SK-N-SH (cell line): ENCODE measurements at regions not wholly inside any gene's neighbourhood (a gene's known extent, or its start where the extent isn't known, plus 50 kb on each side); places are given as distances from the start of the nearest gene placed in this dataset.

Experiments used
- CTCF ChIA-PET: fragments of 300-600, 350-600 bp; formaldehyde crosslinking; extraction: SDS; loops from one replicate; lab custom pipeline; 2021; lab: Yijun Ruan, JAX
- POLR2A ChIA-PET: fragments of 350-600 bp; sonication (Branson Sonifier 250); formaldehyde crosslinking; extraction: SDS; loops from one replicate; lab custom pipeline; 2020; ENCODE audit warnings: antibody characterized with exemption, inconsistent platforms; lab: Yijun Ruan, JAX
- DNase-seq: peaks from one replicate; pipeline ENCODE4 v3.0.0; 2012
- H2AFZ ChIP-seq: fragments of 200-600 bp; sonication (generic); 2 replicates; pipeline ENCODE4 v1.8.1; 2016; ENCODE audit warnings: antibody characterized with exemption, mild to moderate bottlenecking, low read depth
- H3F3A ChIP-seq: fragments of 200-600 bp; sonication (generic); replicated peaks from 2 replicates; pipeline ENCODE3; 2016; ENCODE audit warnings: antibody characterized with exemption, mild to moderate bottlenecking; ENCODE audit not compliant: insufficient read depth
- H3K27ac ChIP-seq, 2 experiments: fragments of 200-500 bp in 1 of 2; fragments of 200-600 bp in 1 of 2; sonication (Bioruptor generic) in 1 of 2; sonication (generic), shearing (Covaris generic) in 1 of 2; 2 replicates each; pipeline versions ENCODE4 v1.5.1 to v1.6.1; 2014 to 2016; ENCODE audit warnings: low read depth in 2 of 2, inconsistent platforms in 1 of 2, low read length in 1 of 2, mild to moderate bottlenecking in 1 of 2, mixed read lengths in 1 of 2
- H3K27me3 ChIP-seq: fragments of 200-600 bp; sonication (generic), shearing (Covaris generic); 2 replicates; pipeline ENCODE4 v1.6.1; 2016; ENCODE audit warnings: mixed run types; ENCODE audit not compliant: insufficient read depth
- H3K36me3 ChIP-seq, 2 experiments: fragments of 200-500 bp in 1 of 2; fragments of 200-600 bp in 1 of 2; sonication (Bioruptor generic) in 1 of 2; sonication (generic) in 1 of 2; replicated peaks in 1 of 2; 2 replicates each; pipeline versions ENCODE3 to v1.5.1; 2014 to 2016; ENCODE audit warnings: low read length in 1 of 2, mild to moderate bottlenecking in 1 of 2; ENCODE audit not compliant: insufficient read depth in 2 of 2, control insufficient read depth in 1 of 2
- H3K4me1 ChIP-seq, 2 experiments: fragments of 200-500 bp in 1 of 2; fragments of 200-600 bp in 1 of 2; sonication (Bioruptor generic) in 1 of 2; sonication (generic), shearing (Covaris generic) in 1 of 2; 2 replicates each; pipeline versions ENCODE4 v1.5.1 to v1.6.1; 2014 to 2016; ENCODE audit warnings: low read depth in 1 of 2, low read length in 1 of 2, mixed run types in 1 of 2; ENCODE audit not compliant: insufficient read depth in 2 of 2, control insufficient read depth in 1 of 2
- H3K4me2 ChIP-seq: fragments of 200-600 bp; sonication (generic), shearing (Covaris generic); 2 replicates; pipeline ENCODE4 v1.6.1; 2017; ENCODE audit warnings: mixed run types
- H3K4me3 ChIP-seq, 2 experiments: fragments of 200-500 bp in 1 of 2; fragments of 200-600 bp in 1 of 2; sonication (Bioruptor generic) in 1 of 2; sonication (generic), shearing (Covaris generic) in 1 of 2; 2 replicates each; pipeline versions ENCODE4 v1.5.1 to v1.8.1; 2014 to 2016; ENCODE audit warnings: low read depth in 2 of 2, inconsistent platforms in 1 of 2, low read length in 1 of 2, mild to moderate bottlenecking in 1 of 2, mixed read lengths in 1 of 2, moderate library complexity in 1 of 2
- H3K79me2 ChIP-seq: fragments of 200-600 bp; sonication (generic); 2 replicates; pipeline ENCODE4 v1.8.1; 2017; ENCODE audit warnings: mild to moderate bottlenecking; ENCODE audit not compliant: insufficient read depth
- H3K9ac ChIP-seq: fragments of 200-600 bp; sonication (generic); 2 replicates; pipeline ENCODE4 v1.6.1; 2017; ENCODE audit warnings: mixed run types
- H3K9me2 ChIP-seq: fragments of 200-600 bp; sonication (generic); 2 replicates; pipeline ENCODE4 v1.6.1; 2017; ENCODE audit warnings: mixed run types
- H3K9me3 ChIP-seq: fragments of 200-600 bp; sonication (generic); 2 replicates; pipeline ENCODE4 v1.6.1; 2017; ENCODE audit warnings: mixed run types, mild to moderate bottlenecking, moderate library complexity
- H4K20me1 ChIP-seq: fragments of 200-600 bp; sonication (generic); 2 replicates; pipeline ENCODE4 v1.6.1; 2017; ENCODE audit warnings: mild to moderate bottlenecking, mixed run types; ENCODE audit not compliant: insufficient read depth
- CHD2 ChIP-seq: fragments of 150-350 bp; IDR thresholded peaks from 2 replicates; pipeline ENCODE4 v1.6.1; 2018; ENCODE audit warnings: low read length; ENCODE audit not compliant: partially characterized antibody
- ELF1 ChIP-seq: IDR thresholded peaks from 2 replicates; pipeline ENCODE4 v1.4.0; 2012
- EP300 ChIP-seq, 2 experiments: IDR thresholded peaks; 2 replicates each; pipeline versions ENCODE4 v1.4.0 to v1.6.1; 2012; ENCODE audit warnings: borderline replicate concordance in 1 of 2, low read depth in 1 of 2, low read length in 1 of 2
- EZH2phosphoT487 ChIP-seq: fragments of 200-600 bp; sonication (generic); IDR thresholded peaks from 2 replicates; pipeline ENCODE4 v1.6.1; 2017; ENCODE audit warnings: low read depth, mixed run types, mild to moderate bottlenecking, antibody characterized with exemption, moderate library complexity, borderline replicate concordance
- FOXJ3 ChIP-seq: sonication (generic); formaldehyde crosslinking; IDR thresholded peaks from 2 replicates; pipeline ENCODE4 v1.5.1; 2020; ENCODE audit warnings: mild to moderate bottlenecking, missing genetic modification reagents
- GABPA ChIP-seq: IDR thresholded peaks from 2 replicates; pipeline ENCODE4 v1.4.0; 2012; ENCODE audit warnings: low read depth, mild to moderate bottlenecking
- GATA2 ChIP-seq: sonication (generic); formaldehyde crosslinking; IDR thresholded peaks from 2 replicates; pipeline ENCODE4 v1.5.0; 2020; ENCODE audit warnings: mild to moderate bottlenecking, missing genetic modification reagents
- JUND ChIP-seq: IDR thresholded peaks from 2 replicates; pipeline ENCODE4 v1.4.0; 2012
- MXI1 ChIP-seq: IDR thresholded peaks from 2 replicates; pipeline ENCODE4 v1.6.1; 2012; ENCODE audit warnings: mild to moderate bottlenecking, low read depth, low read length, improper control_type of control experiment
- POLR2AphosphoS5 ChIP-seq: IDR thresholded peaks from 2 replicates; pipeline ENCODE4 v1.6.1; 2012; ENCODE audit warnings: low read depth, low read length
- RCOR1 ChIP-seq: fragments of 150-350 bp; IDR thresholded peaks from 2 replicates; pipeline ENCODE4 v1.6.1; 2017; ENCODE audit warnings: antibody characterized with exemption, low read length
- RFX5 ChIP-seq: IDR thresholded peaks from 2 replicates; pipeline ENCODE4 v1.6.1; 2012; ENCODE audit warnings: mild to moderate bottlenecking, improper control_type of control experiment, low read length
- RXRA ChIP-seq: IDR thresholded peaks from 2 replicates; pipeline ENCODE4 v1.4.0; 2012; ENCODE audit warnings: low read depth, mild to moderate bottlenecking, borderline replicate concordance
- SIN3A ChIP-seq: IDR thresholded peaks from 2 replicates; pipeline ENCODE4 v1.6.1; 2012; ENCODE audit warnings: low read depth, mild to moderate bottlenecking, low read length, moderate library complexity, borderline replicate concordance
- TAF1 ChIP-seq: IDR thresholded peaks from 2 replicates; pipeline ENCODE4 v1.6.1; 2012; ENCODE audit warnings: low read depth, mild to moderate bottlenecking, low read length, moderate library complexity, borderline replicate concordance
- TCF12 ChIP-seq: IDR thresholded peaks from 2 replicates; pipeline ENCODE4 v1.4.0; 2012
- TEAD4 ChIP-seq: IDR thresholded peaks from 2 replicates; pipeline ENCODE4 v1.4.0; 2012; ENCODE audit warnings: mild to moderate bottlenecking, borderline replicate concordance; ENCODE audit not compliant: insufficient read depth
- YY1 ChIP-seq: IDR thresholded peaks from 2 replicates; pipeline ENCODE4 v1.4.0; 2012; ENCODE audit warnings: low read depth, mild to moderate bottlenecking
- WGBS: methylation state at CpG from one replicate; pipeline ENCODE4 v1.1.6; 2017; ENCODE audit warnings: low lambda C conversion rate; 5-methylcytosine and 5-hydroxymethylcytosine counted together
- TF ChIP-seq, protein P1 (sequence below): IDR thresholded peaks from 2 replicates; pipeline ENCODE4; 2012
- TF ChIP-seq, protein P2 (sequence below): fragments of 200-600 bp; sonication (generic); IDR thresholded peaks from 2 replicates; pipeline ENCODE4 v1.6.1; 2017; ENCODE audit warnings: antibody characterized with exemption, mild to moderate bottlenecking, moderate library complexity
- TF ChIP-seq, protein P3 (sequence below): fragments of 150-350 bp; IDR thresholded peaks from 2 replicates; pipeline ENCODE4 v1.6.1; 2016; ENCODE audit warnings: mild to moderate bottlenecking, low read depth, low read length
- TF ChIP-seq, protein P4 (sequence below): fragments of 150-350 bp; IDR thresholded peaks from 2 replicates; pipeline ENCODE4 v1.6.1; 2017; ENCODE audit warnings: antibody characterized with exemption, low read length, low read depth, borderline replicate concordance
- TF ChIP-seq, protein P5 (sequence below): IDR thresholded peaks from 2 replicates; pipeline ENCODE4 v1.4.0; 2012; ENCODE audit warnings: low read depth

DNA sequence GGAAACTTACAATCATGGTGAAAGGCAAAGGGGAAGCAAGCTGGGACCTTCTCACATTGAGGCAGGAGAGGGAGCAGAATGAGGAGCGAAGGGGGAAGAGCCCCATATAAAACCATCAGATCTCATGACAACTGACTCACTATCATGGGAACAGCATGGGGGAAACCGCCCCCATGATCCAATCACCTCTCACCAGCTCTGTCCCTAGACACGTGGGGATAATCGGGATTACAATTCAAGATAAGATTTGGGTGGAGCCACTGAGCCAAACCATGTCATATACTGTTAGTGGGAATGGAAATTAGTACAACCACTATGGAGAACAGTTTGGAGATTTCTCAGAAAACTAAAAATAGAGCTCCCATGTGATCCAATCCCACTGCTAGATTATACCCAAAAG is 163.7 kb downstream of the MANEA start (continued):
- no peak for TF ChIP-seq RXRA
- TF ChIP-seq, protein P1, sequence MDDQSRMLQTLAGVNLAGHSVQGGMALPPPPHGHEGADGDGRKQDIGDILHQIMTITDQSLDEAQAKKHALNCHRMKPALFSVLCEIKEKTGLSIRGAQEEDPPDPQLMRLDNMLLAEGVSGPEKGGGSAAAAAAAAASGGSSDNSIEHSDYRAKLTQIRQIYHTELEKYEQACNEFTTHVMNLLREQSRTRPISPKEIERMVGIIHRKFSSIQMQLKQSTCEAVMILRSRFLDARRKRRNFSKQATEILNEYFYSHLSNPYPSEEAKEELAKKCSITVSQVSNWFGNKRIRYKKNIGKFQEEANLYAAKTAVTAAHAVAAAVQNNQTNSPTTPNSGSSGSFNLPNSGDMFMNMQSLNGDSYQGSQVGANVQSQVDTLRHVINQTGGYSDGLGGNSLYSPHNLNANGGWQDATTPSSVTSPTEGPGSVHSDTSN, result no peak
- no peak for TF ChIP-seq POLR2AphosphoS5
- TF ChIP-seq GABPA, result no peak

DNA sequence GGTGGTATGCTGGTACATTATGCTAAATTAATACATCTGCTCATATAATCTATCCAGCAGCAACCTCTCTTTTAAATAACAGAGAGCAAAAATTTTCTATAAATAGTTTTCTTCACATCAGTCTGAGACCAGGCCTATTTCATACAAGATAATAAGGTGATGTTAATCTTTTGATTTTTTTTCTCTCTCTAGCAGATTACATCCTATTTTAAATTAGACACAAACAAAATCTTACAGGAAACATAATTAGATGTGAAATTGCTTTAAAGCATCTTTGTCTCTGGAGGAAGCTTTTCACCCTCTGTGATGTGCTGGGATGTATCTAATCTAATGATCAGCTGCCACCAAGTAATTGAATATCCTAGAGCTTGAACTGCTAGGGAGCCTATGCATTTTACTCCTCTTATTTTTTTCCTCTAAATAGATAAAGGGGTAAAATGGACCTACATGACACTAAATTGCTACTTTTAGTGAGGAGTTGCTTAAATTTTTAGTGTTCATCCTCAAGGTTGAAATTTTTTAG is 165.5 kb downstream of the MANEA start:
- peaks cover 0 to 2% of the 10 kb centered on the region in 2 experiments; a peak in 2 of 4 replicates for H3K4me1 ChIP-seq
- peak; percentile 12 for DNase-seq
- no peaks in the 10 kb centered on the region for H4K20me1 ChIP-seq
- H3K4me2 ChIP-seq, result no peak overlapping the region
- H3F3A ChIP-seq, result no peaks in the 10 kb centered on the region
- ChIA-PET CTCF (no interaction called here), POLR2A (no interaction called here)
- H3K79me2 ChIP-seq, result no peaks in the 10 kb centered on the region
- TF ChIP-seq GATA2, result peak; percentile 56
- peak; percentile 66; the same call in 1 of the 2 replicates for TF ChIP-seq RCOR1
- TF ChIP-seq JUND, result no peak
- TF ChIP-seq EP300 (IDR thresholded peaks at IDR 0.05; ENCODE audit: borderline replicate concordance in 1 of 2, low read depth in 1 of 2, low read length in 1 of 2), result peak in 1 of 2 experiments; percentile 70; a peak in 1 of 4 replicates
- no peak for TF ChIP-seq FOXJ3 (CRISPR knock-in tag)
- TF ChIP-seq, protein P2, sequence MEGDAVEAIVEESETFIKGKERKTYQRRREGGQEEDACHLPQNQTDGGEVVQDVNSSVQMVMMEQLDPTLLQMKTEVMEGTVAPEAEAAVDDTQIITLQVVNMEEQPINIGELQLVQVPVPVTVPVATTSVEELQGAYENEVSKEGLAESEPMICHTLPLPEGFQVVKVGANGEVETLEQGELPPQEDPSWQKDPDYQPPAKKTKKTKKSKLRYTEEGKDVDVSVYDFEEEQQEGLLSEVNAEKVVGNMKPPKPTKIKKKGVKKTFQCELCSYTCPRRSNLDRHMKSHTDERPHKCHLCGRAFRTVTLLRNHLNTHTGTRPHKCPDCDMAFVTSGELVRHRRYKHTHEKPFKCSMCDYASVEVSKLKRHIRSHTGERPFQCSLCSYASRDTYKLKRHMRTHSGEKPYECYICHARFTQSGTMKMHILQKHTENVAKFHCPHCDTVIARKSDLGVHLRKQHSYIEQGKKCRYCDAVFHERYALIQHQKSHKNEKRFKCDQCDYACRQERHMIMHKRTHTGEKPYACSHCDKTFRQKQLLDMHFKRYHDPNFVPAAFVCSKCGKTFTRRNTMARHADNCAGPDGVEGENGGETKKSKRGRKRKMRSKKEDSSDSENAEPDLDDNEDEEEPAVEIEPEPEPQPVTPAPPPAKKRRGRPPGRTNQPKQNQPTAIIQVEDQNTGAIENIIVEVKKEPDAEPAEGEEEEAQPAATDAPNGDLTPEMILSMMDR, result no peak
- TF ChIP-seq RFX5, result no peak
- TF ChIP-seq TEAD4, result no peak
- no peak for TF ChIP-seq SIN3A
- no peaks in the 10 kb centered on the region for H3K27me3 ChIP-seq
- no peak overlapping the region for H2AFZ ChIP-seq
- H3K4me3 ChIP-seq, result no peak overlapping the region
- no peak overlapping the region for H3K27ac ChIP-seq
- no peaks in the 10 kb centered on the region for H3K9me2 ChIP-seq
- no peaks in the 10 kb centered on the region for H3K36me3 ChIP-seq
- H3K9me3 ChIP-seq, result no peaks in the 10 kb centered on the region
- H3K9ac ChIP-seq, result no peak overlapping the region

DNA sequence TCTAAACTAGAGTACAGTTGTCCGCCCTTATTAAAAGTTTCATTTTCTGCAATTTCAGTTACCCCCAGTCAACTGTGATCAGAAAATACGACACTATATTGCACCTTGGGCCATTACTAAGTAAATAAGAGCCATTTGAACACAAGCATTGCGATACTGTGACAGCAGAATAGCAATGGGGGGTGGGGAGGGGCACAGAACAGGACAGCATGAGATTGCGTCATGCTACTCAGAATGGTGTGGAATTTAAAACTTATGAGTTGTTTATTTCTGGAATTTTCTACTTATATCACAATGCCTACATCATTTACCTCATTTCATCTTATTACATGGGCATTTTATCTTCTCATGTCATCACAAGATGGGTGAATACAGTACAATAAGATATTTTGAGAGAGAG is 166.3 kb downstream of the MANEA start:
- ChIA-PET CTCF (interaction anchor here (1.3 kb wide), 1 partner anchor 8 kb away, joined by 3 read pairs; no protein-coding TSS in a partner anchor), POLR2A (no interaction called here)
- no peaks in the 10 kb centered on the region; the same call in 1 of the 2 replicates for H3K9me2 ChIP-seq
- no peak overlapping the region for H3K9ac ChIP-seq
- H3K4me2 ChIP-seq, result no peak overlapping the region
- no peaks in the 10 kb centered on the region for H3K79me2 ChIP-seq
- no peaks in the 10 kb centered on the region for H4K20me1 ChIP-seq
- no peak overlapping the region for H2AFZ ChIP-seq
- H3F3A ChIP-seq, result no peaks in the 10 kb centered on the region
- H3K4me1 ChIP-seq, result peaks cover 0 to 2% of the 10 kb centered on the region in 2 experiments; a peak in 2 of 4 replicates
- whole genome bisulfite sequencing, result 43% methylated on average over 4 of the region's 4 CpGs
- no peak overlapping the region for H3K27ac ChIP-seq
- H3K9me3 ChIP-seq, result no peaks in the 10 kb centered on the region
- no peak overlapping the region for H3K4me3 ChIP-seq
- H3K36me3 ChIP-seq, result no peaks in the 10 kb centered on the region
- H3K27me3 ChIP-seq, result no peaks in the 10 kb centered on the region
- no peak for DNase-seq
- TF ChIP-seq ELF1, result no peak
- TF ChIP-seq TCF12, result no peak
- TF ChIP-seq, protein P3, sequence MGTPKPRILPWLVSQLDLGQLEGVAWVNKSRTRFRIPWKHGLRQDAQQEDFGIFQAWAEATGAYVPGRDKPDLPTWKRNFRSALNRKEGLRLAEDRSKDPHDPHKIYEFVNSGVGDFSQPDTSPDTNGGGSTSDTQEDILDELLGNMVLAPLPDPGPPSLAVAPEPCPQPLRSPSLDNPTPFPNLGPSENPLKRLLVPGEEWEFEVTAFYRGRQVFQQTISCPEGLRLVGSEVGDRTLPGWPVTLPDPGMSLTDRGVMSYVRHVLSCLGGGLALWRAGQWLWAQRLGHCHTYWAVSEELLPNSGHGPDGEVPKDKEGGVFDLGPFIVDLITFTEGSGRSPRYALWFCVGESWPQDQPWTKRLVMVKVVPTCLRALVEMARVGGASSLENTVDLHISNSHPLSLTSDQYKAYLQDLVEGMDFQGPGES, result no peak
- no peak for TF ChIP-seq TAF1
- no peak for TF ChIP-seq YY1
- TF ChIP-seq, protein P4, sequence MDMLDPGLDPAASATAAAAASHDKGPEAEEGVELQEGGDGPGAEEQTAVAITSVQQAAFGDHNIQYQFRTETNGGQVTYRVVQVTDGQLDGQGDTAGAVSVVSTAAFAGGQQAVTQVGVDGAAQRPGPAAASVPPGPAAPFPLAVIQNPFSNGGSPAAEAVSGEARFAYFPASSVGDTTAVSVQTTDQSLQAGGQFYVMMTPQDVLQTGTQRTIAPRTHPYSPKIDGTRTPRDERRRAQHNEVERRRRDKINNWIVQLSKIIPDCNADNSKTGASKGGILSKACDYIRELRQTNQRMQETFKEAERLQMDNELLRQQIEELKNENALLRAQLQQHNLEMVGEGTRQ, result no peak
- TF ChIP-seq EZH2phosphoT487, result no peak
- no peak for TF ChIP-seq CHD2
- no peak for TF ChIP-seq FOXJ3 (CRISPR knock-in tag)
- TF ChIP-seq, protein P5, sequence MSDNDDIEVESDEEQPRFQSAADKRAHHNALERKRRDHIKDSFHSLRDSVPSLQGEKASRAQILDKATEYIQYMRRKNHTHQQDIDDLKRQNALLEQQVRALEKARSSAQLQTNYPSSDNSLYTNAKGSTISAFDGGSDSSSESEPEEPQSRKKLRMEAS, result no peak
- TF ChIP-seq POLR2AphosphoS5, result no peak
- no peak for TF ChIP-seq MXI1
